ENCODE measurements at regions not wholly inside any gene's neighbourhood (a gene's known extent, or its start where the extent isn't known, plus 50 kb on each side); places are given as distances from the start of the nearest gene placed in this dataset.
"Not testable (repeated sequence)": the region's sequence is repeated elsewhere in the genome, so short reads cannot be mapped to it uniquely, and the experiment has no call there.

DNA sequence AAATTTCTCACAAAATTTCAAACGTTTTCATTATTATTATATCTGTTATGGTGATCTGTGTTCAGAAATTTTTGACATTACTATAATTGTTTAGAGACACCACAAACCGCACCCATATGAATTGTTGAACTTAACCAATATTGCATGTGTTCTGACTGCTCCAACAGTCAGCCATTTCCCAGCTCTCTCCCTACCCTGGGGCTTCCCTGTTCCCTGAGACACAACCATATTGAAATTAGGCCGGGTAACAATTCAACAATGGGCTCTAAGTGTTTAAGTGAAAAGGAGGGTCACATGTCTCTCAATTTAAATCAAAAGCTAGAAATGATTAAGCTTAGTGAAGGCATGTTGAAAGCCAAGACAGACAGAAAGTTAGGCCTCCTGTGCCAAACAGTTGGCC lies 424.0 kb downstream of the DSC3 start:
- DNase-seq, result no peak

DNA sequence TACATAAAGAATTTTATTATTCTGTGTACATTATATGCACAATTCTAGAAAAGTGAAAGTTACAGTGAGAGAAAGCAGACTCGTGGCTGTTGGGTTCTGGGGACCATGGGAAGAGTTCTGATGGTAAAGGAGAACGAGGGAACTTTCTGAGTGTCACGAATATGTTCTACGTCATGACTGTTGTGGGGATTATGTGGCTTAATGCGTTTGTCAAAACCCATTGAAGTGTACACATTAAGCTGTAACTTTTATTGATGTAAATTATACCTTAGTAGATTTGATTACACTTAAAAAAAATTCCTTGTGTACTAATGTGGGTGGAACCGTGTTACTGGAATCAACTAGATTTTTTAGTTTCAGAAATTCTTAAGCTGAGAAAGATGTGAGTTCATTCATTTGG lies 426.1 kb downstream of the DSC3 start:
- no peak for DNase-seq

GRCh38 chr18:30613467-30613801 lies 429.1 kb downstream of the DSC3 start:
- no peak for DNase-seq

DNA sequence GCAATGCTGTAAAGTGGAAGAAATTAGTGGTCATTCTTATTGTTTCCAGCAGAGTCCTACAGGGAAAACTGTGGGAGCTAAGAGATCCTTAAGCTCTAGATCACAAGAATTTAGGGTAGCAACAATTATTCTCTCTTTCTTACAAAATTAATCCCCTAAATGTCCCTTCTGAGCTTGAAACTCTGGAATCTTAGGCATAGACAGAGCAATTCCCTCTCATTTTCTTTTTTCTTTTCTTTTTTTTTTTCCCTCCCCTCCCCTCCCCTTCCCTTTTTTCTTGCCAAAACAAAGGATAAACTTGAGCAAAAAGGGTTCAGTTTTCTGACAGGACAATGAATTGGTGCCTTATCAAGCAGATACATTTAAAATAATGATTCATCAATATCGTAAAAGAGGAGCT lies 441.0 kb downstream of the DSC3 start:
- DNase-seq, result no peak

GRCh38 chr18:30597202-30597601 lies 445.3 kb downstream of the DSC3 start:
- DNase-seq, result no peak

DNA sequence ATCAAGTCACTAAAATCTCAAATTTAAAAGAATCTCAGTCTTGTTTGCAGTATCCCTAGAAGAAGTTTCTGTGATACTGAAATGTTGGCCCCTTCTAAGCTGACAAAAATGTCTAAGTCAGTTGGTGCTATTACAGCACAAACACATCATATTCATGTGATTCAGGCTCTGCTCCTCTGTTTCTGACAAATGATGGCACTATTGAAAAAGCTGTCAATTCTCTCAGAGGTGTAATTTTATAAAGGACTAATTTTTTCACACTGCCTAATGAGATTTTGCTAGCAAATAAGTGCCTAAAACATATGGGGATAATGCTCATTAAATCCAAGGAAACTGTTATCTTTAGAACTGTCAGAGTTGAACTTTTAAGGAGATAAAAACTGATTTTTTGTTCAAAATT lies 445.9 kb downstream of the DSC3 start:
- no peak for DNase-seq

- DNase-seq, result no peak
These were observed 446.6 kb downstream of the DSC3 start for GRCh38 chr18:30595942-30596341.

DNA sequence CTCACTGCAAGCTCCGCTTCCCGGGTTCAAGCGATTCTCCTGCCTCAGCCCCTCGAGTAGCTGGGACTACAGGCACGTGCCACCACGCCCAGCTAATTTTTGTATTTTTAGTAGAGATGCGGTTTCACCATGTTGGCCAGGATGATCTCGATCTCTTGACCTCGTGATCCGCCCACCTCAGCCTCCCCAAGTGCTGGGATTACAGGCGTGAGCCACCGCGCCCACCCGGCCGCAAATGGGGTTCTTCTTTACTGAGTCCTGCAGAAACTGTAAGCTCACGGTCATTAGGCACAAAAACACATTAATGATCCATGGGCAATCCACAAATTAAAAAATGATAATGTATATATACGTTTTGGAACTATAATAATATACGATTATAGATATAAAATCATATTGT lies 447.6 kb downstream of the DSC3 start:
- DNase-seq, result not testable (repeated sequence)

DNA sequence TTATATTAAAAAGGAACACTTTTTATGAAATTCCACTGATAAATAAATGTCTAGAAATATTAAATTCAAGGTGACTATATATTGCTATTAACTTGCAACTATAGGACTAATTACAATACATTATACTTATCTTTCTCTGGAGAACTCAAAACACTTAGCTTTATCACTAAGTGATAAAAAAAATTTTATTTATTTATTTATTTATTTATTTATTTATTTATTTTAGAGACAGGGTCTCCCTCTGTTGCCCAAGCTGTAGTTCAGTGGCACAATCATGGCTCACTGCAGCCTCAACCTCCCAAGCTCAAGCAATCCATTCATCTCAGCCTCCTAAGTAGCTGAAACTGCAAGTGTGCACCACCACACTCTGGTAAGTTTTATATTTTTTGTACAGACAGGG lies 451.1 kb downstream of the DSC3 start:
- DNase-seq, result no peak

- DNase-seq, result no peak
These were observed 453.8 kb downstream of the DSC3 start for GRCh38 chr18:30588673-30589164.

DNA sequence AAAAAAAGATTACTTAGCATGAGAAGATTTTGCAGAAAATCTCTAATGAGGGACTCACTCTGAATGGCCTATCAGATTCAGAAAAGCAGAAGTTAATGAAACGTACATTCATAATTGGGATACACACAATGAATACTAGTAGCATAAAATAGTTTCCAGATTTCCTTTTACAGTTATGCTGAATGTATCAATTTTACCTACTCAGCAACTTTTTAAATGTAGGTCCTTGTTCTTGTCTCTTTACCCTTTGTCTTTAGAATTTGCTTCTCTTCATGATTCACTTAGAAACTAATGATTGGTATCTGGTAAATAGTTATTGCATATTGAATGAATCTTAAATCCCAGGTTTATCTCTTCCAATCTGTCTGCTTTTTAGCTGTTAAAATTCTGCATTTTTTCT lies 458.8 kb downstream of the DSC3 start:
- DNase-seq, result no peak

- DNase-seq, result no peak
These were observed 460.5 kb downstream of the DSC3 start for GRCh38 chr18:30582078-30582477.

- no peak for DNase-seq
These were observed 463.8 kb downstream of the DSC3 start for GRCh38 chr18:30578707-30579106.

GRCh38 chr18:30572214-30572613 lies 470.3 kb downstream of the DSC3 start:
- no peak for DNase-seq

- DNase-seq, result no peak
These were observed 474.2 kb downstream of the DSC3 start for GRCh38 chr18:30568333-30568732.

DNA sequence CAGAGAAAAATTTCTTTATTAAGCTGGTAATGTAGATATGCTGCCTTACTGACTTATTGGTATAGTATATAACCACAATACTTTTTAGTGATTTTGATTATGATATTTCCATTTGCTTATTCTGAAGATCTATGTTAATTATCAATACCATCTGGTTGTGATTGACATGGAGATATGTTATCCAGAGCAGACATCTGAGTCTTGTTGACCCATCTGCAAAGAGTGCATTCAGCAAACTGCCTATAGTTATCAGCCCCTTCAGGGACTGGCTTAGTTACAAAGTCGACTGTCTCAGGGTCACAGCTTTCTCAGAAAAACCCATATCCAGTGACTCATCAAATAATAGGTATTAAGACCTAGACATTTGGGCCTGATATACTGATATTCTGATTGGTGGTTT lies 475.7 kb downstream of the DSC3 start:
- no peak for DNase-seq

- no peak for DNase-seq
These were observed 480.3 kb downstream of the DSC3 start for GRCh38 chr18:30562231-30562630.

DNA sequence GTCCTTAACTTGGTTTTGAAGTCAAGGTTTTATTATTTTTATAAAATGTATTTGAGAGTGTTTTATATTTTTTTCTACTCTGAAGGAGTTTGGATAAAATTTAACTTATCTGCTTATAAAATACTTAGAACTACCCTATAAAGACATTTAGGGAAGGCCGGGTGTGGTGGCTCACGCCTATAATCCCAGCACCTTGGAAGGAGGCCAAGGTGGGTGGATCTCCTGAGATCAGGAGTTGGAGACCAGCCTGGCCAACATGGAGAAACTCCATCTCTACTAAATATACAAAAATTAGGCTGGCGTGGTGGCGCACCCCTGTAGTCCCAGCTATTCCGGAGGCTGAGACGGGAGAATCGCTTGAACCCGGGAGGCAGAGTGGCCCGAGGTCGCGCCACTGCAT lies 486.4 kb downstream of the DSC3 start:
- DNase-seq, result no peak

DNA sequence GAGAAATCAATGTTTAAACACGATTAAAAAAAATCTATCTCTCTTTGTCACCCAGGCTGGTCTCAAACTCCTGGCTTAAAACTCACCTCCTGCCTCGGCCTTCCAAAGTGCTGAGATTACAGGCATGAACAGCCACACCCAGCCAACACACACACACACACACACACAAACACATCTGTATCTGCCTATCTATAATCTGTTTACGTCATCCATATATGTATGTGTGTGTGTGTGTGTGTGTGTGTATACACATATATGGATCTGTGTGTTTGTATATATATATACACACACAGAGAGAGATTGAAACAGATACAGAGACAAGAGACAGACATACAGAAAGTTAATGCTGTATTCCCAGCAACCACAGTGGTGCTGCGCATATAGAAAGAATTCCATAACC lies 497.1 kb downstream of the DSC3 start:
- DNase-seq, result no peak

DNA sequence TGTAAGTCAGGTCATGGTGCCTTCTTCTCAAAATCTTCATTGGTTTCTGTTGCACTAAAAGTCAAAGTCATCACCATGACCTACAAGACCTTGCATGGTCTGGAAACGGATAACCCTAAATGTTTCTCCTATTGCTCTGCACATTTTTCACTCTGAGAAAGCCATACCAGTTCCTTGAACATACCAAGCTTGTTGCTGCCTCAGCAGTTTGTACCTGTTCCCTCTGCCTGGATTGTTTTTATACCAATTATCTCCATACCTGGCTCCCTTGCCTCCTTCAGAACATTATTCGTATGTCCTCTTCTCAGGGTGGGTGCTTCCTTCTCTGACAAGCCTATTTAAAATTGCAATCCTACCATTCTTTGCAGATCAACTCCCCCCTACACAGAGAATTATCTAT lies 498.4 kb downstream of the DSC3 start:
- no peak for DNase-seq

DNA sequence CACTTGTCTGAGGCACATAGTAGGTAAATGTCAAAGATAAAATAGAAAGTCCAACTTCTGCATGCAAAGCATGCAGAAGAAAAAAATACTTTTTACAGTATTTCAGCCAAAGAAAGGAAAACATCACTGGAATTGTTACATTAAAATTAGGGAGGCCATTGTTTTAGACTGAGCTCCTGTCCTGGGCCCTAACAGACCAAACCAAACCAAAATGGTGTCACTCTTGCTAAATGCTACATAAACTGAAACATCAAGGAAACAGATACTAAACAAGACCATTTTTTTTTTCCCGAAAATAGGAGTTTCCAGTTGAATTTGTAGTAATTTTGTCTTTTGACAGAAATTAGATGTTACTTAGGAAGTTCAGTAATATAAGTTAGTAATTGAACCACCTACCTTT lies 508.8 kb downstream of the DSC3 start:
- DNase-seq, result no peak

- DNase-seq, result no peak
These were observed 514.6 kb downstream of the DSC3 start for GRCh38 chr18:30527917-30528316.

GRCh38 chr18:30527226-30527625 lies 515.3 kb downstream of the DSC3 start:
- DNase-seq, result no peak

DNA sequence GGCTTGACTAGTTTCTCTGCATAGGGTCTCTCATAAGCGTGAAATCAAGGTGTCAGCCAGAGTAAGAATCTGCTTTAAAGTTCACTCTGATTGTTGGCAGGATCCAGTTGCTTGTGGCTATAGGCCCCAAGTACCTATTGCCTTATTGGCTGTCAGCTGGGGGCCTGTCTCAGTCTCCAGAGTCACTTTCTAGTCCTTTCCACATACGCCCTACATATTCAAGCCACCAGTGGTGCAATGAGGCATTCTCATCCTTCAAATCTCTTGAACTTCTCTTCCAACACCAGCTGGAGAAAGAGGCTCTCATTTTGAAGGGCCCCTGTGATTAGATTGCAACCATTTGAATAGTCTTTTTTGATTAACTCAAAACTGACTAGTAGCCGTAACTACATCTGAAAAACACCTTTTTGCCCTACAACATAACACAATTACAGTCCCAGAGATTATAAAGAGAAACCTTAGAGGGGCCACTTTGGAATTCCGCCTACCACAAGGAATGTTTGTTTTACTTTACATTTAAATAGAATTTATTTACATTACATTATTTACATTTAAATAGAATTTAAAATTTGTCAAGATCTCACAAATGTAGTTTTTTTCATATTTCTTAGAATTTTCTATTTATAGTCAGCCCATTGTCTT lies 520.1 kb downstream of the DSC3 start:
- no peak for DNase-seq

DNA sequence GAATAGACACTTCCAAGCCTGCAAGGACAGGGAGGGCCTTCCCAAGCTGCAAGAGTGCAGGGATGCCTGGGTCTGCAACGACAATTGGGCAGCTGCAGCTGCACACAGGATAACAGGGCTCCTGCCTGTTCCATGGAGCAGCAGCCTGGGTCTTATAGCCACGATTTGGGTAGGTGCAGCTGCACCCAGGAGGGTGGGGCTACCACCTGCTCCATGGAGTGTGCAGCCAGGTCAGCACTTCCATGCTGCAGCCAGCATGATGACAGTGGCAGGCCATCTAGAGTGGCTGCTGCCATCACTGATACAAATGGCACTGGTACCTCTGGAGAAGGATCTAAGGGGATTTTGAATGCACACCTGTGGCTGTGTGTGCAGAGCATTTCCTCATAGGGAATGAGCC lies 528.5 kb downstream of the DSC3 start:
- DNase-seq, result no peak

DNA sequence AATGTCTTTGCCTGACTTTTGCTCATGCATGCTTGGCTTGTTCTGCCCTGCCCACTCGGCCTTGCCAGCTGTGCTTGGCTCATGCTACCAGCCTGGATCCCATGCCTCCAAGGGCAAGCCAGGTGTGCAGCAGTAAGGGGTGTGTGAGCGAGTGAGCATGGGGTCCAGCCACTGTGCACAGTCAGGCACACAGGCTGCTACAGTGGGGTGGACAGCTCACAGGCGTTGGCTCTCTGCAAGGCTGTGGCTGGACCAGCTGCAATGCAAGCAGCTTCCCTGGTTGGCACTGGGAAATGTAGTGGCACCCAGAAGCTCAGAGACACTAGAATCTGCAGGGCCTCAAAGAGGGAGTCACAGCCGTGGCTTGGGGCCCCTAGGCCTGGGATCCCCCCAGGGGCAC lies 529.7 kb downstream of the DSC3 start:
- DNase-seq, result no peak

Data from NCI-H2107 (cell line).